ENCODE measurements at regions not wholly inside any gene's neighbourhood (a gene's known extent, or its start where the extent isn't known, plus 50 kb on each side); places are given as distances from the start of the nearest gene placed in this dataset.

GRCh38 chr20:19813846-19814640 lies 56.0 kb downstream of the RIN2 start:
- H3K36me3 ChIP-seq = no peaks in the 10 kb centered on the region
- no peaks in the 10 kb centered on the region for H3K9me3 ChIP-seq
- TF ChIP-seq, protein P1, sequence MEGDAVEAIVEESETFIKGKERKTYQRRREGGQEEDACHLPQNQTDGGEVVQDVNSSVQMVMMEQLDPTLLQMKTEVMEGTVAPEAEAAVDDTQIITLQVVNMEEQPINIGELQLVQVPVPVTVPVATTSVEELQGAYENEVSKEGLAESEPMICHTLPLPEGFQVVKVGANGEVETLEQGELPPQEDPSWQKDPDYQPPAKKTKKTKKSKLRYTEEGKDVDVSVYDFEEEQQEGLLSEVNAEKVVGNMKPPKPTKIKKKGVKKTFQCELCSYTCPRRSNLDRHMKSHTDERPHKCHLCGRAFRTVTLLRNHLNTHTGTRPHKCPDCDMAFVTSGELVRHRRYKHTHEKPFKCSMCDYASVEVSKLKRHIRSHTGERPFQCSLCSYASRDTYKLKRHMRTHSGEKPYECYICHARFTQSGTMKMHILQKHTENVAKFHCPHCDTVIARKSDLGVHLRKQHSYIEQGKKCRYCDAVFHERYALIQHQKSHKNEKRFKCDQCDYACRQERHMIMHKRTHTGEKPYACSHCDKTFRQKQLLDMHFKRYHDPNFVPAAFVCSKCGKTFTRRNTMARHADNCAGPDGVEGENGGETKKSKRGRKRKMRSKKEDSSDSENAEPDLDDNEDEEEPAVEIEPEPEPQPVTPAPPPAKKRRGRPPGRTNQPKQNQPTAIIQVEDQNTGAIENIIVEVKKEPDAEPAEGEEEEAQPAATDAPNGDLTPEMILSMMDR (IDR thresholded peaks at IDR 0.05) = no peak
- H3K27me3 ChIP-seq = no peaks in the 10 kb centered on the region
- no peaks in the 10 kb centered on the region for H3K4me1 ChIP-seq
- DNase-seq = no peak
- no peak overlapping the region for H3K9ac ChIP-seq (ENCODE audit: low read depth in 2 of 2, low read length in 2 of 2)
- H3K4me3 ChIP-seq = no peak overlapping the region
- H3K27ac ChIP-seq = no peak overlapping the region
- intact Hi-C loops (cut with DNase I) = no loop called here

DNA sequence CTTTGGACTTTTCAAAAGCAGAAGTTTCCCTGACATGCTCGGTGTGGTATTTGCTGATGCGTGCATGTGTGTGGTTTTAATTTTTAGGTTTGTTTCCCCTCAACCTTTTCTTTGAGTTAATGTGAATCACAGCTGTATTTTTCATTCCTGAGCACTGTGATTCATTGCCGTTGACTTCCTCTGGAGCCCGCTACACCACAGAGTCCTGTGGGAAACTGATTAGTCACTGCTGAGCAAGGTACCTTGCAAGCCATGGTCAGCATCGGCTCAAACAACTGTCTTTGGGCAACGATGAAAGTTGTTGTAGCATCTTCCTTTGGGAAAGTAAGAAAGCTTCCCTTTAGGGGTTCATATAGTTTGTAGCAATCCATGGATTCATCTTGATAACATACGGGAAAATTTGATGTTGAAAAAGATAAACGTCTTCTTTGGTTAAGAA lies 57.5 kb downstream of the RIN2 start:
- no peaks in the 10 kb centered on the region for H3K36me3 ChIP-seq
- no peak overlapping the region for H3K27ac ChIP-seq
- no peak for DNase-seq
- no peak overlapping the region for H3K4me3 ChIP-seq
- TF ChIP-seq, protein P1 (IDR thresholded peaks at IDR 0.05) = no peak
- no peaks in the 10 kb centered on the region for H3K27me3 ChIP-seq
- H3K9me3 ChIP-seq = no peaks in the 10 kb centered on the region
- intact Hi-C loops (cut with DNase I) = no loop called here
- H3K9ac ChIP-seq (ENCODE audit: low read depth in 2 of 2, low read length in 2 of 2) = no peak overlapping the region
- no peaks in the 10 kb centered on the region for H3K4me1 ChIP-seq

DNA sequence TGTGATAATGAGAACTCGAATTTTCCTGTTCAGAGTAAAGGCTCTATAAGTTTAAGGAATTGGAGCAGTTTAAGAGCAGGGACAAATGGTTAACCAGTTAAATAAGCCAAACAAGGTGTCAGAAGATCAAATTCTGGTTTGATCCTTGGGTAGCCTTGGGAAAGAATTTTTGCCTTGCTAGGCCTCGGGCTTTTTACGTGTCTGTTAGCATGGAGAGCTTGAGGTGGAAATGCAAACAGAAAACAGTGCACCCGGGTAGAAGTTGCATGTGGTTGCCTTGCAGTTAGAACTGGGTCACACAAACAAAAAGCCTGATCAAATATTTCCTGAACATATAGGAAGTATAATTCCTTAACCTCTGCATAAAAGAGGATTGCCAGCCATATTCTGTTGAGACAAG lies 58.3 kb downstream of the RIN2 start:
- Histone ChIP-seq H3K27me3 (no peaks in the 10 kb centered on the region), H3K4me1 (no peaks in the 10 kb centered on the region), H3K9ac (ENCODE audit: low read depth in 2 of 2, low read length in 2 of 2) (no peak overlapping the region), H3K36me3 (no peaks in the 10 kb centered on the region), H3K4me3 (no peak overlapping the region), H3K27ac (no peak overlapping the region), H3K9me3 (no peaks in the 10 kb centered on the region)
- intact Hi-C loops (cut with DNase I) = no loop called here
- TF ChIP-seq, protein P1 (IDR thresholded peaks at IDR 0.05) = no peak
- no peak for DNase-seq

- Histone ChIP-seq H3K27me3 (no peaks in the 10 kb centered on the region), H3K4me3 (no peak overlapping the region), H3K9ac (ENCODE audit: low read depth in 2 of 2, low read length in 2 of 2) (no peak overlapping the region), H3K36me3 (no peaks in the 10 kb centered on the region), H3K9me3 (no peaks in the 10 kb centered on the region), H3K4me1 (no peaks in the 10 kb centered on the region), H3K27ac (no peak overlapping the region)
- DNase-seq = no peak
- TF ChIP-seq, protein P1 (IDR thresholded peaks at IDR 0.05) = no peak
- intact Hi-C loops (cut with DNase I) = no loop called here
These were observed 59.0 kb downstream of the RIN2 start for GRCh38 chr20:19817017-19817416.

DNA sequence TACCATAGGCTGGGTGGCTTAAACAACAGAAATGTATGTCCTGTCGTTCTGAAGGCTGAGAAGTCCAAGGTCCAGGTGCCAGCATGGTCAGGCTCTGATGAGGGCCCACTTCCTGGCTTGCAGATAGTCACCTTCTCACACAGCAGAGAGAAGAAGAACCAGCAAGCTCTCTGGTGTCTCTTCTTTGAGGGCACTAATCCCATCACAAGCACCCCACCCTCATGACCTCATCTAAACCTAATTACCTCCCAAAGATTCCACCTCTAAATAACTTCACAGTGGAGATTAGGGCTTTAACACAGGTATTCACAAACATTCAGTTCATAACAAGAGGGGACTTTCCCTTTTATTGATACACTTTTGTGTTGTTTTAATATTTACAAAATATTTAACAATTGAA lies 61.1 kb downstream of the RIN2 start:
- no peak overlapping the region for H3K27ac ChIP-seq
- no peaks in the 10 kb centered on the region for H3K9me3 ChIP-seq
- TF ChIP-seq, protein P1 (IDR thresholded peaks at IDR 0.05) = no peak
- no peaks in the 10 kb centered on the region for H3K36me3 ChIP-seq
- H3K9ac ChIP-seq (ENCODE audit: low read depth in 2 of 2, low read length in 2 of 2) = no peak overlapping the region
- intact Hi-C loops (cut with DNase I) = no loop called here
- DNase-seq = no peak
- no peak overlapping the region for H3K4me3 ChIP-seq
- H3K4me1 ChIP-seq = no peaks in the 10 kb centered on the region
- no peaks in the 10 kb centered on the region for H3K27me3 ChIP-seq

Data from colonic mucosa (tissue), 4 donors.